ENCODE measurements at regions not wholly inside any gene's neighbourhood (a gene's known extent, or its start where the extent isn't known, plus 50 kb on each side); places are given as distances from the start of the nearest gene placed in this dataset.
"Not testable (repeated sequence)": the region's sequence is repeated elsewhere in the genome, so short reads cannot be mapped to it uniquely, and the experiment has no call there.

GRCh38 chr4:62434921-62435320 lies 1234.8 kb downstream of the ADGRL3 start:
- no peaks in the 10 kb centered on the region for H3K27me3 ChIP-seq
- no peaks in the 10 kb centered on the region for H3K36me3 ChIP-seq
- TF ChIP-seq, protein P1, sequence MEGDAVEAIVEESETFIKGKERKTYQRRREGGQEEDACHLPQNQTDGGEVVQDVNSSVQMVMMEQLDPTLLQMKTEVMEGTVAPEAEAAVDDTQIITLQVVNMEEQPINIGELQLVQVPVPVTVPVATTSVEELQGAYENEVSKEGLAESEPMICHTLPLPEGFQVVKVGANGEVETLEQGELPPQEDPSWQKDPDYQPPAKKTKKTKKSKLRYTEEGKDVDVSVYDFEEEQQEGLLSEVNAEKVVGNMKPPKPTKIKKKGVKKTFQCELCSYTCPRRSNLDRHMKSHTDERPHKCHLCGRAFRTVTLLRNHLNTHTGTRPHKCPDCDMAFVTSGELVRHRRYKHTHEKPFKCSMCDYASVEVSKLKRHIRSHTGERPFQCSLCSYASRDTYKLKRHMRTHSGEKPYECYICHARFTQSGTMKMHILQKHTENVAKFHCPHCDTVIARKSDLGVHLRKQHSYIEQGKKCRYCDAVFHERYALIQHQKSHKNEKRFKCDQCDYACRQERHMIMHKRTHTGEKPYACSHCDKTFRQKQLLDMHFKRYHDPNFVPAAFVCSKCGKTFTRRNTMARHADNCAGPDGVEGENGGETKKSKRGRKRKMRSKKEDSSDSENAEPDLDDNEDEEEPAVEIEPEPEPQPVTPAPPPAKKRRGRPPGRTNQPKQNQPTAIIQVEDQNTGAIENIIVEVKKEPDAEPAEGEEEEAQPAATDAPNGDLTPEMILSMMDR (IDR thresholded peaks at IDR 0.05): no peak
- H3K4me3 ChIP-seq: no peak overlapping the region
- DNase-seq (ENCODE audit: low spot score in 2 of 2): no peak
- H3K4me1 ChIP-seq: no peaks in the 10 kb centered on the region
- peaks cover 0 to 6% of the 10 kb centered on the region in 2 donors for H3K9me3 ChIP-seq
- intact Hi-C loops (cut with DNase I): no loop called here
- H3K27ac ChIP-seq: no peak overlapping the region

GRCh38 chr4:62431513-62432231 lies 1231.5 kb downstream of the ADGRL3 start:
- intact Hi-C loops (cut with DNase I); H3K36me3 ChIP-seq; H3K27me3 ChIP-seq; H3K27ac ChIP-seq; H3K4me1 ChIP-seq; H3K9me3 ChIP-seq; DNase-seq (ENCODE audit: low spot score in 2 of 2); H3K4me3 ChIP-seq: not testable (repeated sequence)

GRCh38 chr4:62429297-62429696 lies 1229.2 kb downstream of the ADGRL3 start:
- no peak overlapping the region for H3K27ac ChIP-seq
- DNase-seq (ENCODE audit: low spot score in 2 of 2): no peak
- H3K9me3 ChIP-seq: peaks cover 0 to 3% of the 10 kb centered on the region in 2 donors
- no peak overlapping the region for H3K4me3 ChIP-seq
- intact Hi-C loops (cut with DNase I): no loop called here
- no peaks in the 10 kb centered on the region for H3K4me1 ChIP-seq
- TF ChIP-seq, protein P1 (IDR thresholded peaks at IDR 0.05): no peak
- no peaks in the 10 kb centered on the region for H3K27me3 ChIP-seq
- H3K36me3 ChIP-seq: no peaks in the 10 kb centered on the region

DNA sequence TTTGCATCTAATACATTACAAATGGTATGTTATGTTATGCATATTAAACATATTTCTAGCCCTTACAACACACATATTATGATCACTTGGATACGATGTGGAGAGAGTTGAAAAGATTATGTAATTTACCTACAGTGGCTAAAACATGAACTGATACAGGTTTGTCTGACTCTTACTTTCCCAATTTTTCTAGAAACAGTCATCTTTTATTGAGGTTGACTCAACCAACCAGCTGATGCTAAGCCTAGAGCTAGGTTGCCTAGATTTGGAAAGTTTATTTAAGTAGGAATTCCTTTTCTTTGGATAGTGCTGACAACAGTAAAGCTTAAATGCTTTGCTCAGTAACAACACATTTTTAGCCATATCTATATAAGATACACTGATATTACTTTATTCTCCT lies 1215.1 kb downstream of the ADGRL3 start:
- DNase-seq (ENCODE audit: low spot score in 2 of 2): no peak
- H3K4me3 ChIP-seq: no peak overlapping the region
- TF ChIP-seq, protein P1 (IDR thresholded peaks at IDR 0.05): no peak
- H3K27me3 ChIP-seq: no peaks in the 10 kb centered on the region
- no peaks in the 10 kb centered on the region for H3K36me3 ChIP-seq
- no peak overlapping the region for H3K27ac ChIP-seq
- H3K9me3 ChIP-seq: no peaks in the 10 kb centered on the region
- intact Hi-C loops (cut with DNase I): no loop called here
- H3K4me1 ChIP-seq: no peaks in the 10 kb centered on the region

DNA sequence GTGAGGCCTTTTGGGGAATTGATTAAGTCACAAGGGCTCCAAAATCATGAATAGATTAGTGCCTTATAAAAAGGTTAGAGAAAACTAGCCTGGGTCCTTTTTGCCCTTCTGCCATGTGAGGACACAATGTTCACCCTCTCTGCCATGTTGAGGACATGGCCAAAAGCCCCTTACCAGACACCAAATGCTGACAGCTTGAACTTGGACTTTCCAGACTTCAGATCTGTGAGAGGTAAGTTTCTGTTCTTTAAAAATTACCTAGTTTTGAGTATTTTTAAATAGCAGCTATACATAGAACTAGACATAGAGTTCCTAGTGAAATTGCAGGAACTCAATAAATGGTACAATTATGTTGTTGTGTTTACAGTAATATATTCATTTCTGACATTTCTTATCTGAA lies 1214.4 kb downstream of the ADGRL3 start:
- intact Hi-C loops (cut with DNase I): no loop called here
- Histone ChIP-seq H3K4me3 (no peak overlapping the region), H3K27me3 (no peaks in the 10 kb centered on the region), H3K27ac (no peak overlapping the region), H3K36me3 (no peaks in the 10 kb centered on the region), H3K9me3 (no peaks in the 10 kb centered on the region), H3K4me1 (no peaks in the 10 kb centered on the region)
- DNase-seq (ENCODE audit: low spot score in 2 of 2): no peak
- TF ChIP-seq, protein P1 (IDR thresholded peaks at IDR 0.05): no peak

DNA sequence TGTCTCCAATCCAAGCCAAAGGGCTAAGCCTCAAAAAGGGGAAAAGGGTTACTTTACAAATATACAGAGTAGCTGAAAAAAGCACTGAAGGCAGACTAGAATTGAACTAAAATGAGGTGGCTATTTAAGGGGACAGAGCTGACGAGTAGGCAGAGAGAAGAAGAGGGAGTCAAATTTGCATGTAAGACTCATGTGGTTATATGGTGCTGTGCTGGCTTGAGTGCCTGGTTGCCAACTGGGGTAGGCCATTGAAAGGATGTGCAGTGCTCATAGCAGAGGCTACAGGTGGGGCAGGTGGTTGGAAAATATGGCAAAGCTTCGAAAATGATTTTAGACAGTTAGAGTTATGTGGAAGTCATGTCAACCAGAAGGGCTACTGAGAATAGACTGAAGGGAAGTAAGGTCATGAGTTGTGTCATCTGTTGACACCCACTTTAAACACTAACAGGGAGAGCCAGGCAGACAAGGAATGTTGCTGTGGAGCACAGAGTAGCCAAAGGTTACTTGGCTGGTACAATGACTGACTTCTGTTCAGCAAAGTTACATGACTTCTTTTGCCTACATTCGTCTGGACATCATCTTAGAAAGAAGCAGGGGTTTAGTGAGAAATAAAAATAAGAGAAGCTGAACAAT lies 1210.4 kb downstream of the ADGRL3 start:
- DNase-seq (ENCODE audit: low spot score in 2 of 2): no peak
- Histone ChIP-seq H3K36me3 (no peaks in the 10 kb centered on the region), H3K4me1 (no peaks in the 10 kb centered on the region), H3K9me3 (no peaks in the 10 kb centered on the region), H3K27me3 (no peaks in the 10 kb centered on the region), H3K4me3 (no peak overlapping the region), H3K27ac (no peak overlapping the region)
- intact Hi-C loops (cut with DNase I): no loop called here
- TF ChIP-seq, protein P1 (IDR thresholded peaks at IDR 0.05): no peak
